GM18873 (cell line): ENCODE measurements at regions not wholly inside any gene's neighbourhood (a gene's known extent, or its start where the extent isn't known, plus 50 kb on each side); places are given as distances from the start of the nearest gene placed in this dataset.
"Not testable (repeated sequence)": the region's sequence is repeated elsewhere in the genome, so short reads cannot be mapped to it uniquely, and the experiment has no call there.

ENCODE experiments used
- ATAC-seq: cut with Tn5 transposase; IDR thresholded peaks from one replicate; pipeline ENCODE4 v1.9.1; 2021; ENCODE audit warnings: mild to moderate bottlenecking, moderate library complexity, moderate number of reproducible peaks; ENCODE audit not compliant: unreplicated experiment, low FRiP score

- ATAC-seq = no peak
These were observed 556.2 kb downstream of the KCTD12 start for GRCh38 chr13:76329866-76330580.

GRCh38 chr13:76329004-76329403 lies 557.2 kb downstream of the KCTD12 start:
- no peak for ATAC-seq

- no peak for ATAC-seq
These were observed 559.9 kb downstream of the KCTD12 start for GRCh38 chr13:76326343-76326742.

- ATAC-seq = no peak
These were observed 566.3 kb downstream of the KCTD12 start for GRCh38 chr13:76319921-76320320.

GRCh38 chr13:76316998-76317527 lies 569.1 kb downstream of the KCTD12 start:
- ATAC-seq = no peak

GRCh38 chr13:76314495-76314894 lies 571.7 kb downstream of the KCTD12 start:
- ATAC-seq = no peak

- no peak for ATAC-seq
These were observed 579.1 kb downstream of the KCTD12 start for GRCh38 chr13:76307142-76307541.

- ATAC-seq = no peak
These were observed 585.5 kb downstream of the KCTD12 start for GRCh38 chr13:76300688-76301087.

GRCh38 chr13:76297331-76297730 lies 588.9 kb downstream of the KCTD12 start:
- ATAC-seq = no peak

GRCh38 chr13:76296751-76297150 lies 589.5 kb downstream of the KCTD12 start:
- no peak for ATAC-seq

GRCh38 chr13:76295020-76295419 lies 591.2 kb downstream of the KCTD12 start:
- not testable (repeated sequence) for ATAC-seq

GRCh38 chr13:76293751-76294150 lies 592.5 kb downstream of the KCTD12 start:
- ATAC-seq = no peak

GRCh38 chr13:76293346-76293745 lies 592.9 kb downstream of the KCTD12 start:
- ATAC-seq = no peak

GRCh38 chr13:76292726-76293125 lies 593.5 kb downstream of the KCTD12 start:
- no peak for ATAC-seq

- no peak for ATAC-seq
These were observed 594.2 kb downstream of the KCTD12 start for GRCh38 chr13:76292031-76292430.

- ATAC-seq = no peak
These were observed 596.6 kb downstream of the KCTD12 start for GRCh38 chr13:76289558-76289957.

GRCh38 chr13:76286178-76286577 lies 600.0 kb downstream of the KCTD12 start:
- ATAC-seq = no peak

GRCh38 chr13:76285463-76285862 lies 600.7 kb downstream of the KCTD12 start:
- ATAC-seq = no peak

- not testable (repeated sequence) for ATAC-seq
These were observed 606.4 kb downstream of the KCTD12 start for GRCh38 chr13:76279766-76280165.

GRCh38 chr13:76271728-76272232 lies 614.4 kb downstream of the KCTD12 start:
- ATAC-seq = no peak

- ATAC-seq = not testable (repeated sequence)
These were observed 617.9 kb downstream of the KCTD12 start for GRCh38 chr13:76268307-76268706.

- ATAC-seq = no peak
These were observed 619.0 kb downstream of the KCTD12 start for GRCh38 chr13:76267216-76267615.
